H1 (cell line): ENCODE measurements at regions not wholly inside any gene's neighbourhood (a gene's known extent, or its start where the extent isn't known, plus 50 kb on each side); places are given as distances from the start of the nearest gene placed in this dataset.

Source experiments
- CTCF ChIA-PET: fragments of 300-600 bp; sonication (Branson Sonifier 250); formaldehyde crosslinking; loops from one replicate; lab custom pipeline; 2021; ENCODE audit not compliant: partially characterized antibody; lab: Charles Lee
- POLR2A ChIA-PET: fragments of 300-600 bp; sonication (Branson Sonifier 250); formaldehyde crosslinking; loops from one replicate; lab custom pipeline; 2021; ENCODE audit warnings: inconsistent platforms; ENCODE audit not compliant: partially characterized antibody; lab: Charles Lee
- DNase-seq, 2 experiments: peaks; one replicate each; pipeline versions ENCODE4 v3.0.0 to v3.0.0-alpha.2; 2010 to 2022; ENCODE audit warnings: low spot score in 2 of 2, low read depth in 1 of 2, mixed read lengths in 1 of 2
- FAIRE-seq: peaks from 2 replicates; lab custom pipeline; 2011; peaks lifted over from hg19 to GRCh38; lab: Jason Lieb, UNC
- H2AFZ ChIP-seq: 2 replicates; pipeline ENCODE4 v1.8.1; 2012; ENCODE audit warnings: low read length, inconsistent platforms
- H2AK5ac ChIP-seq: 2 replicates; pipeline ENCODE4 v1.6.1; 2013; ENCODE audit warnings: low read depth, low read length
- H2BK120ac ChIP-seq: replicated peaks from 2 replicates; pipeline ENCODE3; 2013; ENCODE audit warnings: low read depth, low read length, inconsistent platforms
- H2BK12ac ChIP-seq: 2 replicates; pipeline ENCODE4 v1.6.1; 2013; ENCODE audit warnings: low read depth, low read length
- H2BK15ac ChIP-seq: 2 replicates; pipeline ENCODE4 v1.6.1; 2013; ENCODE audit warnings: low read length
- H2BK20ac ChIP-seq: 2 replicates; pipeline ENCODE4 v1.6.1; 2013; ENCODE audit warnings: low read length
- H2BK5ac ChIP-seq: 2 replicates; pipeline ENCODE4 v1.6.1; 2013; ENCODE audit warnings: low read depth, low read length
- H3K14ac ChIP-seq: 2 replicates; pipeline ENCODE4 v1.6.1; 2013; ENCODE audit warnings: inconsistent platforms; ENCODE audit not compliant: insufficient read length
- H3K18ac ChIP-seq: 2 replicates; pipeline ENCODE4 v1.6.1; 2013; ENCODE audit warnings: low read length; ENCODE audit errors: extremely low read depth
- H3K23ac ChIP-seq: 2 replicates; pipeline ENCODE4 v1.6.1; 2013; ENCODE audit warnings: inconsistent platforms; ENCODE audit not compliant: insufficient read length
- H3K23me2 ChIP-seq: 2 replicates; pipeline ENCODE4 v1.6.1; 2013; ENCODE audit warnings: low read depth, low read length
- H3K27ac ChIP-seq: 2 replicates; pipeline ENCODE4 v1.6.1; 2011; ENCODE audit warnings: low read depth, low read length, inconsistent platforms
- H3K27me3 ChIP-seq, 4 experiments: replicated peaks in 1 of 4; 1 replicate in 1 of 4; 2 replicates in 3 of 4; pipeline versions ENCODE4 v1.6.1 to v1.8.1; 2011 to 2013; ENCODE audit warnings: low read length in 3 of 4, mild to moderate bottlenecking in 3 of 4, inconsistent platforms in 2 of 4, mixed read lengths in 2 of 4, moderate library complexity in 1 of 4; ENCODE audit not compliant: control insufficient read depth in 3 of 4, insufficient read depth in 3 of 4; ENCODE audit errors: extremely low read depth in 1 of 4
- H3K36me3 ChIP-seq, 4 experiments: 2 replicates each; pipeline versions ENCODE4 v1.6.1 to v1.8.1; 2011 to 2013; ENCODE audit warnings: mild to moderate bottlenecking in 4 of 4, low read length in 3 of 4, moderate library complexity in 2 of 4, control low read depth in 1 of 4, inconsistent platforms in 1 of 4; ENCODE audit not compliant: insufficient read depth in 4 of 4, control insufficient read depth in 2 of 4
- H3K4ac ChIP-seq: replicated peaks from 2 replicates; pipeline ENCODE3; 2013; ENCODE audit warnings: low read length, low read depth, mixed read lengths, inconsistent platforms; ENCODE audit not compliant: insufficient read length
- H3K4me1 ChIP-seq, 4 experiments: replicated peaks in 1 of 4; 1 replicate in 1 of 4; 2 replicates in 3 of 4; pipeline versions ENCODE4 v1.6.1 to v1.8.1; 2011 to 2013; ENCODE audit warnings: low read length in 3 of 4, inconsistent platforms in 2 of 4, mixed read lengths in 1 of 4; ENCODE audit not compliant: insufficient read depth in 4 of 4, control insufficient read depth in 3 of 4
- H3K4me2 ChIP-seq, 2 experiments: 2 replicates each; pipeline versions ENCODE4 v1.6.1 to v1.8.1; 2011 to 2013; ENCODE audit warnings: low read depth in 2 of 2, low read length in 2 of 2, control low read depth in 1 of 2, inconsistent platforms in 1 of 2, mild to moderate bottlenecking in 1 of 2; ENCODE audit not compliant: insufficient read depth in 1 of 2
- H3K4me3 ChIP-seq, 4 experiments: fragments of 200-600, 300-600 bp in 1 of 4; sonication (generic), shearing (Covaris generic), sonication (Bioruptor Twin) in 1 of 4; 2 replicates each; pipeline versions ENCODE4 v1.5.1 to v1.8.1; 2011 to 2016; ENCODE audit warnings: low read length in 4 of 4, low read depth in 3 of 4, control low read depth in 2 of 4, inconsistent platforms in 2 of 4, mild to moderate bottlenecking in 2 of 4, mixed read lengths in 1 of 4, moderate library complexity in 1 of 4; ENCODE audit not compliant: insufficient read depth in 2 of 4; ENCODE audit errors: extremely low read depth in 1 of 4
- H3K56ac ChIP-seq: replicated peaks from 2 replicates; pipeline ENCODE3; 2013; ENCODE audit warnings: low read depth, mild to moderate bottlenecking, mixed read lengths, low read length, inconsistent platforms; ENCODE audit not compliant: insufficient read length
- H3K79me1 ChIP-seq: 2 replicates; pipeline ENCODE4 v1.6.1; 2013; ENCODE audit warnings: low read depth, low read length, control low read depth
- H3K79me2 ChIP-seq, 2 experiments: 2 replicates each; pipeline versions ENCODE4 v1.6.1 to v1.8.1; 2012 to 2013; ENCODE audit warnings: low read length in 2 of 2, mild to moderate bottlenecking in 2 of 2, inconsistent platforms in 1 of 2; ENCODE audit not compliant: insufficient read depth in 2 of 2, control insufficient read depth in 1 of 2
- H3K9ac ChIP-seq, 4 experiments: replicated peaks in 1 of 4; 1 replicate in 1 of 4; 2 replicates in 3 of 4; pipeline versions ENCODE4 v1.6.1 to v1.8.1; 2011 to 2013; ENCODE audit warnings: low read depth in 3 of 4, low read length in 3 of 4, control low read depth in 2 of 4, mild to moderate bottlenecking in 2 of 4, moderate library complexity in 2 of 4, inconsistent platforms in 1 of 4; ENCODE audit errors: extremely low read depth in 1 of 4
- H3K9me3 ChIP-seq, 2 experiments: 2 replicates each; pipeline versions ENCODE4 v1.6.1 to v1.8.1; 2012 to 2013; ENCODE audit warnings: mild to moderate bottlenecking in 2 of 2, moderate library complexity in 2 of 2, control low read depth in 1 of 2, inconsistent platforms in 1 of 2, low read depth in 1 of 2, low read length in 1 of 2, mixed read lengths in 1 of 2; ENCODE audit not compliant: insufficient read depth in 2 of 2
- H4K20me1 ChIP-seq, 2 experiments: replicated peaks in 1 of 2; 2 replicates each; pipeline versions ENCODE3 to v1.8.1; 2011 to 2013; ENCODE audit warnings: inconsistent platforms in 2 of 2, low read length in 2 of 2, mild to moderate bottlenecking in 1 of 2; ENCODE audit not compliant: insufficient read depth in 2 of 2, control insufficient read depth in 1 of 2
- H4K5ac ChIP-seq: 2 replicates; pipeline ENCODE4 v1.6.1; 2013; ENCODE audit warnings: low read length, low read depth, mixed read lengths, inconsistent platforms; ENCODE audit not compliant: insufficient read length
- H4K8ac ChIP-seq: 2 replicates; pipeline ENCODE4 v1.8.0; 2013; ENCODE audit warnings: mild to moderate bottlenecking, moderate library complexity, low read length, inconsistent platforms; ENCODE audit not compliant: insufficient read depth; ENCODE audit errors: extremely low read depth
- H4K91ac ChIP-seq: replicated peaks from 2 replicates; pipeline ENCODE3; 2013; ENCODE audit warnings: low read length, mixed read lengths, inconsistent platforms; ENCODE audit not compliant: insufficient read length
- WGBS, 2 experiments: shearing (Covaris generic) in 1 of 2; methylation state at CpG; one replicate each; pipeline versions ENCODE4 v1.1.6 to v1.1.7; 2013 to 2015; ENCODE audit warnings: low lambda C conversion rate in 2 of 2, mixed read lengths in 2 of 2, inconsistent platforms in 1 of 2, low coverage in 1 of 2, missing lambda C conversion rate in 1 of 2; ENCODE audit not compliant: insufficient replicate concordance in 2 of 2, insufficient coverage in 1 of 2, insufficient read length in 1 of 2; ENCODE audit errors: extremely low coverage in 1 of 2, missing lambda C conversion rate in 1 of 2; 5-methylcytosine and 5-hydroxymethylcytosine counted together

DNA sequence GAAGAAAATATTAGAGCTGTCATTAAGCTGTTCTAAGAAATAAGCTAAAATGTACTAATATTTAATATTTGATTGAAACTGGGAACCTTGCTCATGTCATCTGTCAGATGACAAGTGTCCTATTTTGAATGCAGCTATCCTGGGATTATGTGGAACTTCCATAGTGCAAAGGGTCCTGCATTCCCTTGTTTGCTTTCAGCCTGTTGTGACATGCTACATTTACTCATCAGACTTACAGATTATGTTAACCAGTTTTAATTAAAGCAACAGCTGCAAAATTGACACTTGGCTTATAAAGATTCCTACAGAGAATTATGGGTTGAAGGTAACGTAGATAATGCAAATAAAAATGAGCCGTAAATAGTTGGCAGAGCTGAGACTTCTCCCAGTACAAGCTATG is 458.4 kb upstream of the RGS6 start:
- ChIA-PET POLR2A (interaction anchor here (0.8 kb wide), 1 partner anchor 25 kb away, joined by 3 read pairs; no protein-coding TSS in a partner anchor), CTCF (interaction anchor here (1.5 kb wide), 1 partner anchor 9 kb away, joined by 5 read pairs; no protein-coding TSS in a partner anchor)
- Histone ChIP-seq H4K5ac (no peak overlapping the region), H3K4me3 (no peak overlapping the region), H2BK12ac (no peak overlapping the region), H2BK5ac (no peak overlapping the region), H3K18ac (no peak overlapping the region), H2BK120ac (no peak overlapping the region), H2AK5ac (no peak overlapping the region), H3K4me2 (no peak overlapping the region), H3K23ac (no peak overlapping the region), H3K4ac (no peak overlapping the region), H4K8ac (no peak overlapping the region), H3K36me3 (no peaks in the 10 kb centered on the region), H3K79me1 (0 out of 2 replicates have a peak, but pooled peaks cover 4% of the 10 kb centered on the region), H2AFZ (no peak overlapping the region), H3K4me1 (peaks cover 0 to 10% (median 4%) of the 10 kb centered on the region in 4 experiments; a peak in 5 of 7 replicates), H2BK15ac (no peak overlapping the region), H3K14ac (no peak overlapping the region), H3K27ac (no peak overlapping the region), H3K27me3 (no peaks in the 10 kb centered on the region), H3K56ac (no peak overlapping the region), H4K91ac (no peak overlapping the region), H3K9ac (no peak overlapping the region), H3K79me2 (peaks cover 0 to 43% of the 10 kb centered on the region in 2 experiments; a peak in 2 of 4 replicates), H2BK20ac (no peak overlapping the region), H3K9me3 (no peaks in the 10 kb centered on the region), H4K20me1 (no peaks in the 10 kb centered on the region), H3K23me2 (no peaks in the 10 kb centered on the region)
- no peak for DNase-seq
- WGBS, 2 experiments: 94% methylated on average over 2 of the region's 2 CpGs; no CpG with 5 or more reads in 1 of the 2 experiments
- no peak for FAIRE-seq
